Activated CD4-positive, alpha-beta T cell treated with anti-CD3 and anti-CD28 coated beads, Interleukin-2, amount 50 U/mL, for 1 hour (primary cell): ENCODE measurements at regions not wholly inside any gene's neighbourhood (a gene's known extent, or its start where the extent isn't known, plus 50 kb on each side); places are given as distances from the start of the nearest gene placed in this dataset.
A peak's percentile ranks its signal among the peaks of the same experiment; 100 is the strongest.

Source experiments
- DNase-seq: peaks from one replicate; pipeline ENCODE4 v3.0.0-alpha.2; 2020

GRCh38 chrX:20461576-20461975 lies 194.9 kb upstream of the RPS6KA3 start:
- DNase-seq, result no peak

- DNase-seq, result no peak
Measured at GRCh38 chrX:20461002-20461401, 194.3 kb upstream of the RPS6KA3 start.

GRCh38 chrX:20459410-20460350 lies 193.0 kb upstream of the RPS6KA3 start:
- DNase-seq, result no peak

GRCh38 chrX:20456971-20457370 lies 190.3 kb upstream of the RPS6KA3 start:
- DNase-seq, result no peak

GRCh38 chrX:20455001-20455400 lies 188.3 kb upstream of the RPS6KA3 start:
- no peak for DNase-seq

- DNase-seq, result no peak
Measured at GRCh38 chrX:20454117-20454516, 187.4 kb upstream of the RPS6KA3 start.

- DNase-seq, result no peak
Measured at GRCh38 chrX:20452487-20452886, 185.8 kb upstream of the RPS6KA3 start.

GRCh38 chrX:20451929-20452328 lies 185.2 kb upstream of the RPS6KA3 start:
- no peak for DNase-seq

GRCh38 chrX:20445109-20445508 lies 178.4 kb upstream of the RPS6KA3 start:
- no peak for DNase-seq

GRCh38 chrX:20442597-20442996 lies 175.9 kb upstream of the RPS6KA3 start:
- peak; percentile 85 for DNase-seq

GRCh38 chrX:20441123-20441522 lies 174.4 kb upstream of the RPS6KA3 start:
- no peak for DNase-seq

GRCh38 chrX:20438871-20439526 lies 172.3 kb upstream of the RPS6KA3 start:
- no peak for DNase-seq

- DNase-seq, result no peak
Measured at GRCh38 chrX:20437683-20438082, 171.0 kb upstream of the RPS6KA3 start.

- no peak for DNase-seq
Measured at GRCh38 chrX:20435913-20436312, 169.2 kb upstream of the RPS6KA3 start.

- DNase-seq, result no peak
Measured at GRCh38 chrX:20434986-20435385, 168.3 kb upstream of the RPS6KA3 start.

GRCh38 chrX:20433388-20433775 lies 166.7 kb upstream of the RPS6KA3 start:
- no peak for DNase-seq

GRCh38 chrX:20432746-20433387 lies 166.2 kb upstream of the RPS6KA3 start:
- no peak for DNase-seq

- no peak for DNase-seq
Measured at GRCh38 chrX:20432048-20432447, 165.3 kb upstream of the RPS6KA3 start.

- DNase-seq, result no peak
Measured at GRCh38 chrX:20431486-20431885, 164.8 kb upstream of the RPS6KA3 start.

GRCh38 chrX:20427173-20427770 lies 160.6 kb upstream of the RPS6KA3 start:
- no peak for DNase-seq

- no peak for DNase-seq
Measured at GRCh38 chrX:20421697-20422096, 155.0 kb upstream of the RPS6KA3 start.

- no peak for DNase-seq
Measured at GRCh38 chrX:20421275-20421674, 154.6 kb upstream of the RPS6KA3 start.

- no peak for DNase-seq
Measured at GRCh38 chrX:20420058-20420457, 153.3 kb upstream of the RPS6KA3 start.
